Cardiac septum (tissue), 1 donor: ENCODE measurements at regions not wholly inside any gene's neighbourhood (a gene's known extent, or its start where the extent isn't known, plus 50 kb on each side); places are given as distances from the start of the nearest gene placed in this dataset.

Source experiments
- DNase-seq: peaks from one replicate; pipeline ENCODE4 v3.0.0-alpha.2; 2020; ENCODE audit warnings: low spot score
- intact Hi-C: fragments of 100-400 bp; cut with DNase I; formaldehyde crosslinking; loops from one replicate; pipeline ENCODE4 v1.14.0; 2022
- donor health status: DM: no; HTN: no; CAD: no.

GRCh38 chr4:125084608-125085007, 230.1 kb upstream of the FAT4 start:
- no peak for DNase-seq
- intact Hi-C loops, result no loop called here

DNA sequence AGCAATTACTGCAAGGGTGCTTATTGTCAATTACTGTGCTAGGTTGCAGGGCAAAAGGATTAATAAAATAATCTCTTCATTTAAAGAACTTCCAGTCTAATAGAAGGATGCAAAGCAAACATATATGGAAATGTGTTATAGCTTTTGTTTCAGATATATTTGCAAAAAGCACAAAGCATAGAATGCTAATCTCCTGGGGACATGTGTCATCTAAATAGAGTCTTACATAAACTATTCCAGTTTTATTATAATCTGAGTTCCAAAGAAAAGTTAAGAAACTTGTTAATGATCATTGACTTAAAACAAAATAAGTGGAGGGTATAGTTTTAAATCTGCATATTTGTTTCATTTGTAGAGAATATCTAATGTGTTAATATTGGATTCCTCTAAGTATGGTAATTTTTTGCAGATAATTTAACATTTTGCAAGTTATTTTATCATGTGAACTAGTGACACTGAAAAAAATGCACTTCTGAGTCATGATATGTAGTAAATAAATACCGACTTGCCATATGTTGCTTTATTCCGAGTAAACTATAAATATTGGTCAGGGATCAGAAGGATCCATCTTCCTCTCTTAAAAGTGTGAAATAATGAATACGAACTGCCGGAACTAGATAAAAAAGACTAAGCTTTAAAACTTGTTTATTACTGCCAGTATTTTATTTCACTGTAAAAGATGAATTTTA, 231.9 kb upstream of the FAT4 start:
- intact Hi-C loops, result no loop called here
- DNase-seq, result no peak

DNA sequence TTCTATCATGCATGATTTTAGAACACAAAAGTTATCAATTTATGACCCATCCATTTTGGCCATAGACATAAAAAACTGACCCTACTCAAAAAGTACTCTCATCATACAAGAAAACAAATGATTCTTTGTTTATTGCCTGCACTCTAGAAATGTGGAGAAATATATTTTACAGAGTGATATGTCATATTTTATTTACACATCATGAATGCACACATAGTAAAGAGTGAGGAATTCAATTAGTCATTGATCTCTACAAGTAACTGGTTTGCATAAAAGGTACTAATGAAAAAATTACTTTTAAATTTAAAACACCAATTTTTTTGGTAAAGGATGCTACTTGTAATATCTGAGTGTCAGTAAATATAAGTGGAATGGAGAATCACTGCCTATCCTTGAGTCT, 242.5 kb upstream of the FAT4 start:
- DNase-seq, result no peak

DNA sequence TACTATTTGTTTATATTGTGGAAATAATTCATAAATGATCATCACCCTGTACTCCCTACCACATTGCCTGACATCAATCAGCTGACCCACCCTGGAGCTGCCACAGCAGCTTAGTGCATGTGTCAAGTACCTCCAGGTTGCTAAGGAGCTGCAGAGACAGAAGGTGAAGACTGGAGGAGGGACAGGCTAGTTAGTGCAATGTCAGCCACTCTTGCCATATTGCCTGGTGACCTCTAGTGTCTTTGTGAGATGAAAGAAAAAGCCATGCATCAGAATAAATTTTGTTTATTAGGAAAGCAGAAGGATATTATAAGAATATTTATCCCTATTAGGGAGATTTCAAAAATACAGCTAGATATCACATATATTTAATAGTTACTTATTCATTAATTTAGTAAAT, 243.9 kb upstream of the FAT4 start:
- intact Hi-C loops, result no loop called here
- DNase-seq, result no peak

More for the DNA sequence above, 242.5 kb upstream of the FAT4 start:
- intact Hi-C loops, result no loop called here

DNA sequence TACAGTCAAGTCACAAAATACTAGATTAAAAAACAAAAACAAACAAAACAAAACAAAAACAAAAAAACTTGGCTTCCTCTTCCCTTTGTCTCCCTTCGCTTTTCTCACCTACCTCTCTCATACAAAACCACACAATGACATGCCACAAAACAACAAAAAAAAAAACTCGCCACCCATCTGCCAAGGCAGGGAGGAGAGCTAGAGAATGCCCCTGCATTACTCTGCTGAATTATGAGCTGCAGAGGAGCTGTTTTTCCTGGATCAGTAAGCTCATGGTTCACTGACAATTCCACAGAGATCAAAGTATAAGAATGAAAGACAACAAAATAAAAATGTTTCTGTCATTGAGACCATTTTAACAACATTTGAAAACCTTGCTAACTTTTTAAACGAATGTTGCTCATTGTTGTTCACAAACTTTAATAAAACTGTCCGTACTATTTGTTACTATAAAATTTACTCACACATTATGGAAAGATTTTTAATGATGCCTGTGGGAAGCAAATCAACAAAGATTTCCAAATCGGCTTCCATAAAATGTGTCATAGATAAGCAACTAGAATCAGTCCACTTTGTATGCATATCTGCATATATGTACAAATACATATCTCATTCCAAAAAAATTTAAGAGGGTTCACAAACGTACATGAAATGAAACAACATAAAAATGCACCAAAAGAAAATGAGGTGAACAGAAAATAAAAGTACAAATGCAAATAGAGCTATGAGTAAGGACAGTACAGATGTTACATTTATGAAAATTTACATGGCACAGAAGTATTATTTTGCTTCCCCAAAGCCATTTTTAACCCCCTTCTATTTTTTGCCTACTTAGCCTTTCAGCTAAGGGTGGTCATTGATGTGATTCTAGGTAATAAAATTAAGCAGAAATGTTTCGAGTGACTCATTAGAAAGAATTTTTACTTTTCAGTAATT, 252.4 kb upstream of the FAT4 start:
- DNase-seq, result no peak
- intact Hi-C loops, result no loop called here

GRCh38 chr4:125060376-125060775, 254.4 kb upstream of the FAT4 start:
- DNase-seq, result no peak
- intact Hi-C loops, result no loop called here

DNA sequence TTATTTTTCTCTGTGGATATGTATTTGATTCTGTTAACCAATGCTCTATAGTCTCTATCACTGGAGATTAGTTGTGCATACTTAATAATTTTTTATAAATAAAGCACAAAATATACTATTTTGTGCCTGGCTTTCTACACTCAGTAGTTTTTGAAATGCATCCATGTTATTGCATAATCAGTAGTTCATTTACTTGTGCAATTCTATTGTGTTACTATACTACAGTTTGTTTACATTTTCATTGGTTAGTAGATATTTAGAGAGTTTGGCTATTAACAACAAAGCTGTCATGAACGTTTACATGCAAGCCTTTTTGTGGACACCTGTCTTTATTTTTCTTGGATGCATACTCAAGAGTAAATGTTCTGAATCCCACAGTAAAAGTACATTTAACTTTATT, 265.0 kb upstream of the FAT4 start:
- intact Hi-C loops, result no loop called here

DNA sequence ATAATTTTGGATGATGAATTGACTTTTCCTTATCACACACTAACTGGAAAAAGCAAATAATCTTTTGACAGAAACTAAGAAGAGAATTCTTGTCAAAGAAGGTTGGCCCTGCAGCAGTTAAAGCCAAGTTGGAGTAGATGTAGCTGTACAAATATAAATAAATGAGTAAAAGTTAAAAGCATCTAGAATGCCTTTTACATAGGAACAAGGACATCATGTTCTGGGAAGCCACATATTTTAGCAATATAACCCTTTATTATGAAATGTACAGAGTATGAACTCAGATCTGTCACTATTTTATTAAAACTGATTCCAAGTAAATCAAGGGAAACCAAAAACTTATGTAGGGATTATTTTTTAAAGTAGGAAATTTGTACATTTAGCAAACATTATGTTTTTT, 269.4 kb upstream of the FAT4 start:
- intact Hi-C loops, result no loop called here
- no peak for DNase-seq

More for the DNA sequence above, 265.0 kb upstream of the FAT4 start:
- no peak for DNase-seq

DNA sequence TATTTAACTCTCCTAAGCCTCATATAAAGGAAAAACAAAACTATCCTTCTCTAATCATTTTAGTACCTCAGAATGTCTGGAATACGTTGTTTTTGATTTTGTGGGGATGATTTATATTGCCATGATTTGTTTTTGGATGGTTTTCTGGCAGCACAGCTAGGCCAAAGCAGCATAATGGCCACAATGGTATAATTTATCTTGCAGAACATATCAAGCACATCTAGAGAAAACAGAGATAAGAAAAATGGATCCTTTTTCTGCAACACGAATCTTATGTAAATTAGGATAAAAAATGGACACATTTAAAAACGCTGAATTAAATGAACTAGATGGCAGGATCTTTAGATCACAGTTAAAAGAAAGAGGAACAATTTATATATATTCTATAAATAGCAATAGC, 269.9 kb upstream of the FAT4 start:
- intact Hi-C loops, result no loop called here
- no peak for DNase-seq

- DNase-seq, result no peak
- intact Hi-C loops, result no loop called here
Observed at GRCh38 chr4:125043486-125043885, 271.3 kb upstream of the FAT4 start.

DNA sequence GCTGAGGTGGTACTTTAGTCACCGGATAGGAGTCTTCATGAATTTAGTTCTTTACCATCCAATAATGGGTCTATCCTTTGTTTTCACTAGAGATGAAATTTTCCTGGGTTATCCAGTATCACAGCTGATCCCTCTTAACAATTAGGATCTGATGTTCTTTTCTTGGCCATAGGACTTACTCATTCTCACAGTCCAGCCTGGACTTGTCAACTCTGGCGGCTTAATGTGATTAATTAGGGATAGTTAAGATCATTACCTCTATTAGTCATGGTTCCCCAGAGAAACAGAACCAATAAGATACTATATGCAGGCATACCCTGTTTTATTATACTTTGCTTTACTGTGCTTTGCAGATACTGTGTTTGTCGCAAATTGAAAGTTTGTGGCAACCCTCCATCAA, 272.7 kb upstream of the FAT4 start:
- intact Hi-C loops, result no loop called here

DNA sequence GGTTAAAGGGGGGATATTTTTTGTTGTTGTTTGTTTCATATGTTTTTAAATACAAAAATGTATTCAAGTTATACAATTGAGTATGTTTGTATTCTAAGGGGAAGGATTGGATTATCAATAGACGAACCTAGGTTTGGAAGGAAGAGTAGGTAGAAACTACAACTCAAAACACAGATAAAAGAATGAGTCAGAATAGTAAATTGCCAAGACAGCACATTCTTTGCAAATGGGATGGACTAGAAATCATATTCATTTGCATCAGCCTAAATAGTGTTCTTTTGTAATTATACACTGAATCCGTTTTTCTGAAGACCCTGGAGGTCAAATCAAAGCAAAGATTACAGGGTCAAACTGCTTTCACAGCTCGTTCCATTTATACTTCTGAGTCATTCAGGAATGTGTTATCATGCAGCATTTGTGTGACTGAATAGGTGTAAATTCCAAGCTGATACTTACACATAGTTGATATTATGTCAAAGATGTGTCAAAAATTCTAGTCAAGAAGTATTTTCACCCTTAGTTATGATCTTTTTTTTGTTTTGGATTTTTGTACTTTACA, 273.3 kb upstream of the FAT4 start:
- DNase-seq, result no peak
- intact Hi-C loops, result no loop called here

More for the DNA sequence above, 272.7 kb upstream of the FAT4 start:
- no peak for DNase-seq

DNA sequence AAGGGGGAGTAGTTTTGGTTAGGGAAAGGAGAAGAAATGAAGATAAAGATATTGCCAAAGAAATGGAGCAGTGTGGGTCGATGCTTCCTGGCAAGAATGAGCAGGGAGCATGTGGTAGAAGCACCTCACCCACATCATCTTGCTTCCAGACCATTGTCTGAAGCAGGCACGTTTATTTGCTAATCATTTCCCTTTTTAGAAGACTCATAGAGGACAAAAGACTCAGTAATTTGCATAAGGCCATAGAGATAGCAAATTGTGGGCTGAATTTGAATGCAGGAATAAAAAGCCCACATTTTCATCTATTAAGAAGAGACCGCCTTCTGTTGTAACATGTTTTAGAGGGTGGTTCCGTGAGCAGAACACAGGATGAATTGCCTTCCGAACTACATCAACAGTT, 275.2 kb upstream of the FAT4 start:
- no peak for DNase-seq
- intact Hi-C loops, result no loop called here

GRCh38 chr4:125022855-125023501, 291.8 kb upstream of the FAT4 start:
- intact Hi-C loops, result no loop called here
- no peak for DNase-seq

DNA sequence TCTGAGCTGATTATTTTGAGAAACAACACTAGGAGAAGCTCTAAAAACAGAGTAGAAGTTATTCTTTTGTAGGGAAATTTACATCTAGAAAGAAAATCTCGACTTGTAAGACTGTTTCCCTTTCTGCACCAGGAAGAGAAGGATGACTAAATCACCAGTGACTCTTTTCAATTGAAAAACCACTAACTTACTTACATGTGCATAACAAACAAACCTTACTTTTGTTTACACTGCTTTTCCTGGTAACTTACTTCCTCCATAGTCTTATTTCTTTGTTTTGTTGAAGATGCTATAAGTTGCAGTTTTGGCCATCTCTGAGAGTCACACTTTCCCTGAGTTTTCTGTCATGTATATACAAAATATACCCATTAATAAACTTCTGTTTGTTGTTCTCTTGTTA, 293.6 kb upstream of the FAT4 start:
- no peak for DNase-seq
- intact Hi-C loops, result no loop called here

- intact Hi-C loops, result no loop called here
- no peak for DNase-seq
Observed at GRCh38 chr4:125020089-125021034, 294.4 kb upstream of the FAT4 start.

DNA sequence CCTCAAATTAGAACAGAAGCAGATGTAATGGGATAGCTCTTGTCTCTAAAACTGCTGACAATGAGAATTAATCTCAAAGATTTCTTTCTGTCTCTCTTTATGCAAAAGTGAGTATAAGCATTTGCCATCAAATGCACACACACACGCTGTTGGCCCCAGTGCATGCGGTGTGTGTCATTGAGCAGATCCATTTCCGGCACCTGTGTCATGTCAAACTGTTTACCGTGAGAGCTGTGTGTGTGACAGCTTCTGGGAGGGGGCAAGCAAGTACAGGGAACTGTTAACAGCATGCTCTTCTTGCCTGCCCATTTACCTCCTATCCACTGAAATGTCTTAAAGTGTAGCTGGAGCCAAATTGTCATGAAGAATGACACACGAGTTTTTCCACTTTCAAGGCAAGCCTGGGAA, 297.9 kb upstream of the FAT4 start:
- DNase-seq, result no peak
- intact Hi-C loops, result no loop called here

DNA sequence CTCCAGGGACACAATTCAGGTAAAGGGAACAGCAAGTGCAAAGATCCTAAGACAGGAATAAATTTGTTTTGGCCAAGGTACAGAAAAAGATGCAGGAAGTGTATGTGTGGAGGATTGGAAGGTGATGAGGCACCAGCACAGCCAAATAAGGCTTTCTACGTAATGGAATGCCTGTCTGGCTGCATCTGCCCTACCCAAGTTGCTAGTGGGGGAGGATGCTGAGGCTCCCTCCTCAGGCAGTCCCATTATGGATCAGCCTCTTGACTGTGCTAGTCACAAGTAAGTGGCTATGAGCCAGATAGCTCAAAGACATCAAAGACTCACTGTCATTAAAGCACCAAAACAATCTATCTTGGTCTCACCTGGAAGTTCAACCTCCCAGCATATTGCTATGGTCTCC, 300.9 kb upstream of the FAT4 start:
- intact Hi-C loops, result no loop called here
- no peak for DNase-seq

DNA sequence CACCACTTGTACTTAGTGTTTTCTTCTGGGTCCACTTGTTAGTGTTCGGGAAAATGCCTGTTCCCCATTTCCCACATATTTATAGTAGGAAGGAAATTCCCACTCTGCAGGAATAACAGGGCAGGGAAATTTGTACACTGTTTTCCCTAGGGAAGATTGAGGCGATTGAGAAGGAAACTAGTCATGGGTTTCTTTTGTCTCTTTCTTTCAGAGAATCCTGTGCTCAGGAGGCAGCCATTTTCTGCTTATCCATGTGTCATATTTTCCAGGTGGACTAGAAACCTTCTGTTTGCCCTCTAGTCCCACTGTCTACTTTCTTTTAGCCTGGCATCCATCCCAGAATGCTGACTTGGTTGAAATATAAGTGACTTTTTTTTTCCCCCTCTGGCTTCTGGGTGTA, 299.1 kb upstream of the ANKRD50 start:
- intact Hi-C loops, result no loop called here
- DNase-seq, result no peak
